Dendritic cell treated with granulocyte-macrophage colony-stimulating factor and Interleukin-4, amounts not matched to agents 40 ng/mL and 50 ng/mL, for 4 days (primary cell): ENCODE measurements at regions not wholly inside any gene's neighbourhood (a gene's known extent, or its start where the extent isn't known, plus 50 kb on each side); places are given as distances from the start of the nearest gene placed in this dataset.

Experiments used
- H3K27ac Mint-ChIP-seq: one replicate; pipeline ENCODE4 v1.8.0; 2022; ENCODE audit warnings: mild to moderate bottlenecking, mixed read lengths
- H3K27me3 Mint-ChIP-seq: one replicate; pipeline ENCODE4 v1.8.0; 2022; ENCODE audit warnings: mild to moderate bottlenecking, mixed read lengths
- H3K36me3 Mint-ChIP-seq: one replicate; pipeline ENCODE4 v1.8.0; 2022; ENCODE audit warnings: low read depth, mixed read lengths
- H3K4me1 Mint-ChIP-seq: one replicate; pipeline ENCODE4 v1.8.0; 2022; ENCODE audit warnings: low read depth, mixed read lengths
- H3K4me3 Mint-ChIP-seq: one replicate; pipeline ENCODE4 v1.8.0; 2022; ENCODE audit warnings: mild to moderate bottlenecking, moderate library complexity, mixed read lengths
- H3K9me3 Mint-ChIP-seq: one replicate; pipeline ENCODE4 v1.8.0; 2022; ENCODE audit warnings: mixed read lengths
- intact Hi-C: fragments of 100-400 bp; cut with micrococcal nuclease; formaldehyde crosslinking; loops from one replicate; pipeline ENCODE4 v1.15.0; 2022

DNA sequence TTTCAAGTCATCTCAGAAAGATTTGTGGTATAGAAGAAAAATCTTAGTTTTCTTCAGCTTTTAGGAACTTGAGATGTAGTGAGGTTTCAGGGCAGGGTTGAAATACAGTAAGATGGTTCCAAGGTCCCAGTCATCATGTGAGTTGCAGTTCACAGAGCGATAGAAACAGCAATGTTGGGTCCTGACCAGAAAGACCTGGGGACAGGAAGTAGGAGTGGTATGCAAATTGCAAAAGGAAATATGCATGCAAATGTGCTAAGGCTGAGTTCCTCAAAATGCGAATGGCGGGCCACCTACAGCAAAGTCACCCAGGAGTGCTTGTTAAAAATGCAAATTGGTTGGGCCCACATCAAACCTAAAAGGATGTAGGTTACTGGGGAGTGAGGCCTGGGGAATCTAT is 1032.7 kb upstream of the TENM4 start:
- no peak overlapping the region for H3K27ac Mint-ChIP-seq
- no peaks in the 10 kb centered on the region for H3K27me3 Mint-ChIP-seq
- H3K9me3 Mint-ChIP-seq: no peaks in the 10 kb centered on the region
- no peak overlapping the region for H3K4me3 Mint-ChIP-seq
- intact Hi-C loops: no loop called here
- H3K4me1 Mint-ChIP-seq: no peaks in the 10 kb centered on the region
- H3K36me3 Mint-ChIP-seq: no peaks in the 10 kb centered on the region

DNA sequence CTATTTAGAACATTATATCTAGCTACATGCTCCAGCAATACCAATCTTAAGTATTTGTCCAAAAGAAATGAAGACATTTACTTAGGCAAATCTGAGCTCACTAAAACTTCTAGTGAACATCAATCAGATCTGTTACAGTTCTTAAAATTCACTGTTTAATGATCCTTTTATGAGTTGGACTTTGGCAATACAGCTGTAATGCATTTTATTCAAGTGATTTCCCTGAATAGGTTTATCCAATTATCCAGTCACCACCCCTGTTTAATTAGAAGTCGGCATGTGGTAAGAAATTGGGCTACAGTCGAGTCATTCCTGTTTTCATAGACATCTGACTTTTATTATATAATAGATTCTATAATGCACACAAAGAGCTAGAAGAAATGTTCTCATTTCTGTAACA is 1029.0 kb upstream of the TENM4 start:
- H3K4me3 Mint-ChIP-seq: no peak overlapping the region
- H3K4me1 Mint-ChIP-seq: no peaks in the 10 kb centered on the region
- intact Hi-C loops: no loop called here

DNA sequence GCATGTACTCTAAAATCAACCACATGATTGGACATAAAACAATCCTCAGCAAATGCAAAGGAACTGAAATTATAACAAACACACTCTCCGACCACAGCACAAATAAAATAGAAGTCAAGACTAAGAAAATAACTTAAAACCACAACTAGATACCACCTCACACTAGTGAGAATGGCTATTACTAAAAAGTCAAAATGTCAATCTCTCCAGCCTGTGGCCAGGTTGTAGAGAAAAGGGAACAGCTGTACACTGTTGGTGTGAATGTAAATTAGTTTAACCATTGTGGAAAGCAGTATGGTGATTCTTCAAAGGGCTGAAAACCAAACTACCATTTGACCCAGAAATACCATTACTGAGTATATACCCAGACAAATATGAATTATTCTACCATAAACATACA is 1025.7 kb upstream of the TENM4 start:
- Mint-ChIP-seq H3K36me3 (no peaks in the 10 kb centered on the region), H3K4me3 (no peak overlapping the region), H3K9me3 (peaks cover 34% of the 10 kb centered on the region)

More for the DNA sequence above, 1029.0 kb upstream of the TENM4 start:
- Mint-ChIP-seq H3K27me3 (no peaks in the 10 kb centered on the region), H3K9me3 (peaks cover 17% of the 10 kb centered on the region), H3K36me3 (no peaks in the 10 kb centered on the region), H3K27ac (no peak overlapping the region)

DNA sequence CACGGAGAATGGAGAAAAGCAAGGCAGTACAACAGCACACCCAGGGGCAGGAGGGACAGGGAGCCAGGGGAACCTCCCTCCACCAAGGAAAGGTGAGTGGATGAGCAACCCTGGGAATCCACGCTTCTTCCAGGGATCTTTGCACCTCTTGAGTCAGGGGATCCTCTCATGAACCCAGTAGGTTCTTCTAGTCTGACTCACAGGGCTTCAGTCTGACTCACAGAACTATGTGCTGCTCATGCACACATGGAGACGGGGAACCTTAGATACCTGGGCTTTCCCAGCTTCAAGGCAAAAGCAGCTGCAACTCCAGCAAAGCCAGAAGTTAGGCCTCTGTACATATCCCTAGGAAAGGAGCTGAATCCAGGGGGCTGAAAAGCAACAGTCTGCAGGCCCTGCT is 1021.4 kb upstream of the TENM4 start:
- Mint-ChIP-seq H3K27me3 (no peaks in the 10 kb centered on the region), H3K36me3 (no peaks in the 10 kb centered on the region), H3K9me3 (peaks cover 34% of the 10 kb centered on the region), H3K4me3 (no peak overlapping the region), H3K27ac (no peak overlapping the region), H3K4me1 (no peaks in the 10 kb centered on the region)
- intact Hi-C loops: no loop called here

More for the DNA sequence above, 1025.7 kb upstream of the TENM4 start:
- Mint-ChIP-seq H3K27ac (no peak overlapping the region), H3K4me1 (no peaks in the 10 kb centered on the region), H3K27me3 (no peaks in the 10 kb centered on the region)
- intact Hi-C loops: no loop called here

DNA sequence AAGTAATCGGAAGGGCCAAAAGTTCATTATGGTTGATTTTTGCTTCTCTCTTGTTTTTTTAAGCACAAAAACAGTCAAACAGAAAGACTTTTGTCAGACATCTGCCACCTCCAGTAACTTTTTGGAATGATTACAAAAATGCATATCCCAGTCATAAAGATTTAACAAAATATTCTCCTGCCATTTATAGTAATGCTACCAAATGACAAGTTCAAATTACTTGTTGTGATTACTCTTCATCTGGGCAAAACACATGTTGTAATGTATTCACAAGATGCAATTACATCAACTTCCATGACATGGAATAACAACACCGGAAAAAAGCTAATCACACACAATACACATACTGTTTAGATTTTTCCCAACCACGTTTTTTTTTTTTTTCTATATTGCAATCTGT is 1017.5 kb upstream of the TENM4 start:
- intact Hi-C loops: no loop called here
- H3K4me1 Mint-ChIP-seq: no peaks in the 10 kb centered on the region
- H3K27me3 Mint-ChIP-seq: no peaks in the 10 kb centered on the region
- no peak overlapping the region for H3K4me3 Mint-ChIP-seq
- H3K9me3 Mint-ChIP-seq: peaks cover 11% of the 10 kb centered on the region
- H3K36me3 Mint-ChIP-seq: no peaks in the 10 kb centered on the region
- H3K27ac Mint-ChIP-seq: no peak overlapping the region

DNA sequence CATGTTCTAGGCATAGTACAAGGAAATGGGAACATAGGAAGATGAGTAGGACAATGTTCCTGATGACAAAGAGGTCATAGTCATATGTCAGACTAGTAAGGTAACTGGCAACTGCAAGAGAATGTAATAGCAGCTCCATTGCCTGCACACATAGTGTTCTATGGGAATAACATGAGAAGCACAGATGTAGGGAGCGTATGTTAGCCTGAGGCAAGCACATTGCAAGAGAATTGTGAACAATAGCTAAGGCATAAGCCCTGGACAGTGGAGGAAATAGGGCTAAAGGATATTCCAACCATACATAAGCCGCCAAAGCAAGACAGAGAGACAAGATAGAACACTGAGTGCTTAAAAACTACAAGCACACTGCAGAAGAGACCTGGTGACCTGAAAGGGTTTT is 1017.0 kb upstream of the TENM4 start:
- Mint-ChIP-seq H3K27me3 (no peaks in the 10 kb centered on the region), H3K4me1 (no peaks in the 10 kb centered on the region), H3K36me3 (no peaks in the 10 kb centered on the region), H3K4me3 (no peak overlapping the region), H3K9me3 (peaks cover 9% of the 10 kb centered on the region), H3K27ac (no peak overlapping the region)
- intact Hi-C loops: no loop called here

DNA sequence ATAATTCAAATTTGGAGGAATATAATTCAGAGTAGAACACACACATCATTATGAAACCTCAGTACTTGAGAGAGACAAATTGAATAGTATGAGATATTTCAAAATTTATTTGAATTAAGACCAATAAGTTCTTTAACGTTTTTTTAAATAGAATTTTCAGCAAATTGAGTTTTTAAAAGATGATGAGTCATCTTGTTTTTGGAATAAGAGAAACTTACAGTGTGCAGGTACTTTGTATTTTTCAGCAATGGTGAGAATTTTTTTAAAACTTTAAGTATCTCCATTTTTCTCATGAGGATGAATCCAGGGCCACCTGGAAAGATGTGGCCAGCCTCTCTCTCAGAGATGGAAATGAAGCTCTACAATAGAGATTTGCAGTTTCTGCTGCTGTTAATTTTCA is 1015.0 kb upstream of the TENM4 start:
- H3K36me3 Mint-ChIP-seq: no peaks in the 10 kb centered on the region
- no peaks in the 10 kb centered on the region for H3K27me3 Mint-ChIP-seq
- H3K27ac Mint-ChIP-seq: no peak overlapping the region
- no peak overlapping the region for H3K4me3 Mint-ChIP-seq
- intact Hi-C loops: no loop called here
- H3K9me3 Mint-ChIP-seq: peaks cover 20% of the 10 kb centered on the region
- no peaks in the 10 kb centered on the region for H3K4me1 Mint-ChIP-seq

DNA sequence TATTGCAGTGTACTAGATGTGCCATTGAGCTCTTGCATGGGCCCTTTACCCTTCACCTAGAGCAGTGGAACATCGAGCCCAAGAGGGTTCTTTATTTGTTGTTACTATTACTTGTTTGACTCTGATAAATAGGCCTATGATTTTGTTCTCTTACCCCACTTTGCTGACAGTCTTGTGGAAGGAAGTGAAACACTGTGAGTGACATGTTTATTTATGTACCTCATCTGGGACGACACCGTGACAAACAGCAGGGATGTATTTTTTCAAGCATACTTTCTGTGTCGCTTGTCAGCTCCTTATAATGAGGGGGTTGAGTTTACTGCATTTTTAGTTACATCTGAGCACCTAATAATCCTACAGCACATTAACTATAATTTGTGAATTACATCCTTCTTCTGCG is 1010.3 kb upstream of the TENM4 start:
- Mint-ChIP-seq H3K4me1 (no peaks in the 10 kb centered on the region), H3K27ac (no peak overlapping the region), H3K36me3 (no peaks in the 10 kb centered on the region), H3K27me3 (no peaks in the 10 kb centered on the region), H3K9me3 (peaks cover 29% of the 10 kb centered on the region), H3K4me3 (no peak overlapping the region)
- intact Hi-C loops: no loop called here

DNA sequence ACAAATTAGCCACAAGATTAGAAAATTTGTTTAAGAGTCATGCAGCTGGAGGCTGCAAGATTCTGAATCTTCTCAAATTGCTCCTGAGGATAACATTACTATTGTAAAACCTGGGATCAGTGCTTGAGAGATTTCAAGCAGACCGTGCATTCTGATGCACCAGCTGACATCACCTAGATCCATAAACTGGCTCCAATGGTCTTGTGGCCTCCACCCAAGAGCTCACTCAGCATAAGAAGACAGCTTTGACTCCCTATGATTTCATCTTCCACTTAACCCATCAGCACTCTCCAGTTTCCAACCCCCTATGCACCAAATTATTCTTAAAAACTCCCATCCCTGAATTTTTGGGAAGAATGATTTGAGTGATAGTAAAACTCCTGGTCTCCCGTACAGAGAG is 1007.9 kb upstream of the TENM4 start:
- Mint-ChIP-seq H3K27ac (no peak overlapping the region), H3K4me1 (no peaks in the 10 kb centered on the region), H3K27me3 (no peaks in the 10 kb centered on the region), H3K9me3 (peaks cover 28% of the 10 kb centered on the region), H3K4me3 (no peak overlapping the region), H3K36me3 (no peaks in the 10 kb centered on the region)
- intact Hi-C loops: no loop called here

DNA sequence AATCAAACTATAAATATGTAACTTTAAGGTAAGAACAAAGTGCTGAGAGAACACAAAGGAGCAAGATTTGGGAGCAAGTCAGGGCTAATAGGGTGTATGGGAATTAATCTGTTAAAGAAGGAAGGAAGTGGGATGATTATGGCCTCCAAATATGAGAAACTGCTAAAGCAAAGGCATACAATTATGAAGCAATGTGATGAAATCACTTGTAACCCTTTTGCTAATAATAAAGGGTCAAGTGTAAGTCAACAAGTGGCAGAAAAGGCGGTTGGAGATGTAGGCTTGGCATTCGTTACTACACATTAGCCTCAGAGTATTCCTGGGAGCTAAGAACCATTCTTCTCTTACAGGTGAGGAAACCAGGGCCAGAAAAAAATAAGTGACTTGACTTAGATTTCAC is 1002.3 kb upstream of the TENM4 start:
- Mint-ChIP-seq H3K9me3 (peaks cover 16% of the 10 kb centered on the region), H3K36me3 (no peaks in the 10 kb centered on the region), H3K4me1 (no peaks in the 10 kb centered on the region), H3K27ac (no peak overlapping the region), H3K4me3 (no peak overlapping the region), H3K27me3 (no peaks in the 10 kb centered on the region)
- intact Hi-C loops: no loop called here

DNA sequence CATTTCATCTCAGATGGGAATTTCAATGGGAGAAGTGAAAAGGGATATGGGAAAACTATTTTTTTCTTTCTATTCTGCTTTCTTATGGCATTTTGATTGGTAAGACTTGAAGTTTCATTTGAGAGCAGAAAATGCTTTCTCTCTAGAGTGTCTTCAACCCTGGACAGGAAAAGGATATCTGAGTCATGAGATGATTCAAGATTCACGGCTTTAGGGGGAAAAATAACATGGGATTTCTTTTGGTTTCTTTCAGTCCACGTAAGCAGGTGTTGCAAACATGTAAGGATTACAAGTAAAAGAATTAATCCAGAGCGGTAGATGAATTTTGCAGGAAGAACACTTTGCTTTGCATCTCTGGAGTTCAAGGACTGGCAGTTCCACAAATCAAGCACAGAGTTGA is 1001.0 kb upstream of the TENM4 start:
- Mint-ChIP-seq H3K4me3 (no peak overlapping the region), H3K27ac (no peak overlapping the region), H3K27me3 (no peaks in the 10 kb centered on the region), H3K4me1 (no peaks in the 10 kb centered on the region), H3K36me3 (no peaks in the 10 kb centered on the region), H3K9me3 (peaks cover 14% of the 10 kb centered on the region)
- intact Hi-C loops: no loop called here

DNA sequence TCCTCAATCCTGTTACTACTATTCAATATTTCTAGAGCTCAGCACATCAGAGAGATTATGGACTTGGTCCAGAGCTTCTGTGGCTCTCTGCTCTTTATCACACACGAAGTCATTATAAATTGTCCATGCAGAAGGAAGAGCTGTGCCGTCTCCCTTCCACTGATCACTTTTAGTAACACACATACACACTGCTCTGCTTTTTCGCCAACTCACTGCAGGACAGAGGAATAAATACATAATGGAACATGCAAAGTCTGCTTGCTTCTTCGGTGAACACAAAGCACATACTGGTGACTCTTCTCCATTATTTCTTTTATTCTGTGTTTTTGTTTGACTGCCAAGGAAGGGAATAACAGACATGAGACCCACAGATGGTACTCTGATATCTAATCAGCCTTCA is 1000.0 kb upstream of the TENM4 start:
- Mint-ChIP-seq H3K36me3 (no peaks in the 10 kb centered on the region), H3K27ac (no peak overlapping the region), H3K27me3 (no peaks in the 10 kb centered on the region), H3K9me3 (peaks cover 4% of the 10 kb centered on the region), H3K4me3 (no peak overlapping the region), H3K4me1 (no peaks in the 10 kb centered on the region)
- intact Hi-C loops: no loop called here

DNA sequence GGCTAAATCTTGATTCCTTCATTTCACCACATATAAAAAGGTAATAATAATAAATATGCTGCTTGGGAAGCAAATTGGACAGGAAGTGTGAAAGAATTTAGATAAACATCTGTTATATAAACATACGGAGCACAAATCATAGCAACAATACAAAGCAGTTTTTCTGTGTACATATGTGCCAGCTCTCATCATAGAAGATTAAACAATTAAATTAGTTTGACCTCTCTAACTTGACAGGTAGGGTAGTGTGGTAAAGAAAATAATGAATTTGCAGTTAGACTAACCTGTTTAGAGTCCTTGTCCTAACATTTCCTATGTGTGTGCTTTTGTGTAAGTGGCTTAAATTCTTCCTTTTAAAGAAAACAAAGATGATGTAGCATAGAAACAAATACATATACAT is 995.7 kb upstream of the TENM4 start:
- Mint-ChIP-seq H3K36me3 (no peaks in the 10 kb centered on the region), H3K27ac (no peak overlapping the region), H3K9me3 (peaks cover 18% of the 10 kb centered on the region), H3K4me3 (no peak overlapping the region), H3K4me1 (no peaks in the 10 kb centered on the region), H3K27me3 (no peaks in the 10 kb centered on the region)
- intact Hi-C loops: no loop called here

DNA sequence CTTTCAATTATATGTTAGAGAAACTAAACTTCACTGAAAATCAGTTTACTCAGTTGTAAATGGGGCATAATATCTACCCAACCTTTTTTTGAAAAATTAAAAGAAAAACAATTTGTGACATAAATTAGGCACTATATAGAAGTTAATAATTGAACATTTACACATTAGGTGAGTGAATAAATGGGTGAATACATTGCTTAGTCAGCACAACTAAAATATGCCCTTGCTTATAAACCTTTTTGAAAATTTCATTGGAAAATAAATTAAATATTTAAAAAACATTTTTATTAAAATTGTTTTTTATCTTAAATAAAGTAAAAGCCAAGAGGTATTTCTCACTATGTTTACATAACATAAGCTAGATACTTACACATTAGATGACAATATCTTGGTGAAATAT is 994.5 kb upstream of the TENM4 start:
- H3K36me3 Mint-ChIP-seq: no peaks in the 10 kb centered on the region
- peaks cover 26% of the 10 kb centered on the region for H3K9me3 Mint-ChIP-seq
- H3K27me3 Mint-ChIP-seq: no peaks in the 10 kb centered on the region
- no peak overlapping the region for H3K4me3 Mint-ChIP-seq
- intact Hi-C loops: no loop called here
- H3K4me1 Mint-ChIP-seq: no peaks in the 10 kb centered on the region
- no peak overlapping the region for H3K27ac Mint-ChIP-seq

DNA sequence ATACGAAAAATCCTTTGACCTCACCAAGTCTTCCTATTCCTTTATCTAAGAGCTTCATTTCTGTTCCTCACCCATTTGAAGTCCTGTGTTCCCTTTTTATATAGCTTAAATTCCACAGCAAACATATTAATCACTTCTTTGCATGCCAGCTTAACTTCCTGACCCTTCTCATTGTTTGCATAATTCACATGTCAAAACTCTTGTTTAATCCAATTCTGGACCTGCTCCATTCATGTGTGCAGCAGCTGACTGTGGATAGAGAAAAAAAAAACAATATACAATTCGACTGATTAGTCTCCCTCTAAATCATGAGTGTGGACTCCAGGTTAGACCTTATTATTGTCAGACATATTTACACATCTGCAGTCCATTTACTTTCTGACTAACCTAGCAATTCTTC is 991.2 kb upstream of the TENM4 start:
- Mint-ChIP-seq H3K27me3 (no peaks in the 10 kb centered on the region), H3K36me3 (no peaks in the 10 kb centered on the region), H3K4me1 (no peaks in the 10 kb centered on the region), H3K4me3 (no peak overlapping the region), H3K9me3 (peaks cover 26% of the 10 kb centered on the region), H3K27ac (no peak overlapping the region)
- intact Hi-C loops: no loop called here
